T-helper 1 cell treated with Interleukin-12 subunit alpha and Interleukin-12 subunit beta and Interleukin-4 antibody, amounts not matched to agents 30 ng/mL and 1 ng/mL, for 36 hours (primary cell): ENCODE measurements at regions not wholly inside any gene's neighbourhood (a gene's known extent, or its start where the extent isn't known, plus 50 kb on each side); places are given as distances from the start of the nearest gene placed in this dataset.

Experiments
- intact Hi-C: fragments of 100-400 bp; cut with micrococcal nuclease; formaldehyde crosslinking; loops from one replicate; pipeline ENCODE4 v1.15.1; 2024

DNA sequence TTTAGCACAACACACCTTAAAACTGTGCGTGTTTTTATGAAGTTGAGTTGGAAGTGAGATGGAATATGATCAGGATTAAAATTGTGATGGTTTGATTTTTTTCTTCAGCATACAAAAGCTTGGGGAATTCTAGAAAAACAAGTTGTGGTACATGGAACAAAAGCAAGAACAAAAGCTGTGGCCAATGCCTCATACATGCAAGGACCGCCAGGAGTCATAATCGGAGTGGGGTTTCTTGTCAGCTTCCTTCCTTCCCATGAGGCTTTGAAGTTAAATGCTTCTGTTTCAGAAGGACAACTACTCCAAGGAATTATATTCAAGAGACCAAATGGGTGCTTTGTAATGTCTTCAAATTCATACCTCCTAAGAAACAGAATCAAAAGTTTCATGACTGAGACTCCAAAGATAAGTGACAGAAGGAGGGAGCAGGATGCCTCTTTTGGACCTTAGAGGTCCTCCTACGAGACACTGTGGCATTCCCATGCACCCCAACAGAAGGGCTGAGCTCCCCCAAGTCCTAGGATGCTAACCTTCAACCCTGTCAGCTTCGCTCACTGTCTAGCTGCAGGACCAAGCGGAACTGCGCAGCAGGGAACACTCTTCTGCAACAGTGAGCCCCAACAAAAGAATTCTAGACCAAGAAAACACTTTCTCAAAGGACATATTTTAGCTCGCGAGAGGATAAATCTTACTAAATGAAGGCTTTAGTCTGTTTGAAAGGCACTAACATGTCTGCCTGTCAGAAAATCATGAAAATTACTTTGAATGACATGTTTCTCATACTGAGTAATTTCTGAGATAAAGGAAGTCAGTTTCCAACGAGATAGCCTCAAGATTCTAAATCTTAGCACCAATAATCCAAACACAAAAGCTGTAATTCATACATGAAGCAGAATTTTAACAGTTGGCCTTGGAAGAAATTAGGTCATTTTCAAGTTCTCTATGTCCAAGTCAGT lies 108.5 kb upstream of the NHSL1 start:
- intact Hi-C loops, result no loop called here

DNA sequence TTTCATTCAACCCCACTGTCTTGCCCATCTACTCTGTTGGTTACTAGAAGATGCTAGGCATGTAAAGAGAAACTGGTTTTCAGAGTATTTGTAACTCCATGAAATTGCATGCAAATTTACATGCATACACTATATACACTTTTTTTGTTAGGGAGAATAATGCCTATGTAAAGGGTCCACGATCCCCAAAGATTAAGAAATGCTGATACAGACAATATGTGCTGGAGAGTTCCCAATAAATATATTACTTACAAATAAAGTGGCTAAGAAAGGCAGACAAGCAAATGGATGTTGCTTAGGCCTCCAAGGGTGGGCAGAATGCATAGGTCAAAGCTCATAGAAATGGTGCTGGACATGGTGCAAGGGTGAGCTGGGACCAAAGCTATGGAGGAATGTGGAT lies 109.6 kb upstream of the NHSL1 start:
- intact Hi-C loops, result no loop called here

DNA sequence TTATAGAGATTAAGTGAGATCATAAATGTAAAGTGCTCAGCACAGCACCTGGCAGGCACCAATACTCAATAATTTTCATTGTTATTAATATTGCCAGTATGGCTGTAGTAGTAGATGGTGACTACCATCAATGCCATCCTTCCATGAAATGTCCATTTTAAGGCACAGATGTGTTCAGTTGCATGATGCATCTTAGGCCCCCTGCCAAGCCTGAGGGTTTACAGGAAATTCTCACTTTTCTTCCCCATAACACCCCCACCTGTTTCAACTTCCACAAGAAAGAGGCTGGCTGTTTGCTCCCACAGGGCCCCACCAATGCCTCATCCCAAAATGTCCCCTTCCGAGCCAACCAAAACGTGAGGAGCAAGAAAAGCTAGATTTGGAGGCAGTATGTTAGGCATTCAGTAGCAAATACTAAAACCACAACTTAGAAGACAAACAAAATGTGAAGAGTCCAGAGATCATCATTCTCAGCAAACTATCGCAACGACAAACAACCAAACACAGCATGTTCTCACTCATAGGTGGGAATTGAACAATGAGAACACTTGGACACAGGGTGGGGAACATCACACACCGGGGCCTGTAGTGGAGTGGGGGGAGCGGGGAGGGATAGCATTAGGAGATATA lies 110.6 kb upstream of the NHSL1 start:
- intact Hi-C loops, result no loop called here

DNA sequence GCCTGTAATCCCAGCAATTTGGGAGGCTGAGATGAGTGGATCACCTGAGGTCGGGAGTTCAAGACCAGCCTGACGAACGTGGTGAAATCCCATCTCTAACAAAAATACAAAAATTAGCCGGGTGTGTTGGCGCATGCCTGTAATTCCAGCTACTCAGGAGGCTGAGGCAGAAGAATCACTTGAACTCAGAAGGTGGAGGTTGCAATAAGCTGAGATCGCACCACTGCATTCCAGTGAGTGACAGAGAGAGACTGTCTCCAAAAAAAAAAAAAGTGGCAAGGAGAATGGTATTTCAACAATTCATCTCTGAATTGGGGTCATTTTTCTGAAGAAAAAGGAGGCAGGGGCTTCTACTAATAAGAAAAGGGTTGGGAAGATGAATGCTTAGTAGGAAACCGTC lies 111.5 kb upstream of the NHSL1 start:
- intact Hi-C loops, result no loop called here

DNA sequence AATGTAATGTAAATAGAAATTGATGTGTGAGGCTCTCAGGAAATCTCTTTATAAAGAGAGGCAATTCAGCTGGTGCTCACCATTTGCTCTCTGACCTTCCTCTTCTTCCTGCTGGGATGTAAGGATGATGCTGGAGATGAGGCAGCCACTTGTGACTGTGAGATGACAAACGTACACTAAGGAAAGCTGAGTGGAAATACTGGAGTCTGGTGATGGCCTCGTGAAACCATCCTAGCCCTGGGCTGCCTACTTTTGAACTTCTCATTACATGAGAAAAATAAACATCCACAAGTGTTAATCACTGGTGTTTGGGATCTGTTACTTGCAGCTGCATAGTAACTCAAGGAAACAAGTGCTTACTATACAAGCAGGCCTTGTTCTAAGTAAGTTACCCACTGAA lies 114.9 kb upstream of the NHSL1 start:
- intact Hi-C loops, result no loop called here

DNA sequence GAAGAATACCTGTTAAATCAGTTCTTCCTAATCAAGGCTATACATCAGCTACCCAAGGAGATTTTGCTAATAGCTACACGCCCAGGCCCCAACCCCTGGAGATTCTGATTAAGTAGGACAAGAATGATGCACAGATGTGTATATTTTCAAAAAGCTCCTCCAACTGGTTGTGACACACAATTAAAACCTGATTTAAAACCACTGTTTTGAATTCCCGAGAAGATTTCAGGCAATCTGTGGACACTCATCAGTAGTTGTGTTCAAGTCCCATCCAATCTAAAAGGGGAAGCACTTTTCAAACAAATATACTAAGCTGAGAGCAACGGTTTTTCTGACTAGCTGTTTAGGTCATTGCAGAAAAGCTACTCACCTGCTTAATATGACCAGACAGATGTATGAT lies 118.9 kb upstream of the NHSL1 start:
- intact Hi-C loops, result no loop called here

DNA sequence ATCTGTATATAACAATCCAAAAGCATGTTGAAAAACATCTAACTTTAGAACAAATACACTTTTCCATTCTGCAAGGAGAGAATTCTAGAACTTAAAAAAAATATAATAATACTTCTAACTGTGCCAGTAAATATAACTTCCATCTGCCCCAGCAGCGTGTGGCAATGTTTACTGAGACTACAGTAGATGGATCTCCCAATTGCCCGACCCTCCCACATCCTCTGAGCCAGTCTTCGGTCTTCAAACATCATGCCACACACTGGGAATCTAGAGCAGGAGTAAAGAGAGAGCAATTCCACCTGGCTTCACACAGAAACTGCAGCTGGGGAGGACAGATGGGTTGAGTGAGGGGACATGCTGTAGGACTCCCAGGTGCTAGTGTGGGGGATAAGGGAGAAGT lies 121.3 kb upstream of the NHSL1 start:
- intact Hi-C loops, result no loop called here

DNA sequence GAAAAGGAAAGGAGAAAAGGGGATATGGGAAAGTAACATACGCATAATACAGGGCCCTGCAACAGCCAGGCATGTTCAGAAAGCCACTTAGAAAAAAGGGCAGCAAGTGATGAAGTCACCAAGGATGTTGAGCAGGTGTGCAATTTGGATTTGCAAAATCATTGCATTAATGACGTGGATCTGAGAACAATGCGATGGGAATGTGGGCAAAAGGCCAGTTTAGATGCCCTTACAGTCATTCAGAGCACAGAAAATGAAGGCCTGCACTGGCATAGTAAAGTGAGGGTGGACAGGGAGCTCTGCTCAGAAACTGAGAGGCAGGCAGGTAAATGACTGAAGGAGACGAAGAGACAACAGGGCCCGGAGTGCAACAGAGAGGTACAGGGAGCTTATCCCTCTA lies 123.7 kb upstream of the NHSL1 start:
- intact Hi-C loops, result no loop called here

DNA sequence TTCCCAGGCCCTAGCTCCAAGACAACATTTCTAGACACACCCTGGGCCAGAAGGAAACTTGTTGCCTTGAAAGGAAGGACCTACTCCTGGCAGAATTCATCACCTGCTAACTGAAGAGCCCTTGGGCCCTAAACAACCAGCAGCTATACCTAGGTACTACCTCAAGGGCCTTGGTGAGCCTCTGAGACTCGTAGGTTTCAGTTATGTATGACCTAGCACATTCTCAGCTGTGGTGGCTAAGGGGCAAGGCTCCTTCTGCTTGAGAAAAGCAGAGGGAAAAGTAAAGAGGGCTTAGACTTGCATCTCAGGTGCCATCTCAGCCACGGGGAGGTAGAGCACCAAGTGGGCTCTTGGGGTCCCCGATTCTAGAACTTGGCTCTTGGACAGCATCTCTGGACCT lies 132.3 kb upstream of the NHSL1 start:
- intact Hi-C loops, result no loop called here

DNA sequence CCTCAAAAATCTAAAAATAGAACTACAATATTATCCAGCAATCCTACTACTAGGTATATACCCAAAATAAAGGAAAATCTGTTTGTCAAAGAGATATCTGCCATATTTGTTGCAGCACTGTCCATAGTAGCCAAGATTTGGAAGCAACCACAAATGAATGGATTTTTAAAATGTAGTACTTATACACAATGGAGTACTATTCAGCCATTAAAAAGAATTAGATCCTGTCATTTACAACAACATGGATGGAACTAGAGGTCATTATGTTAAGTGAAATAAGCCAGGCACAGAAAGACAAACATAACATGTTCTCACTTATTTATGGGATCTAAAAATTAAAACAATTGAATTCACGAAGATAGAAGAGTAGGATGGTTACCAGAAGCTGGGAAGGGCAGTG lies 135.7 kb upstream of the CCDC28A start:
- intact Hi-C loops, result no loop called here

DNA sequence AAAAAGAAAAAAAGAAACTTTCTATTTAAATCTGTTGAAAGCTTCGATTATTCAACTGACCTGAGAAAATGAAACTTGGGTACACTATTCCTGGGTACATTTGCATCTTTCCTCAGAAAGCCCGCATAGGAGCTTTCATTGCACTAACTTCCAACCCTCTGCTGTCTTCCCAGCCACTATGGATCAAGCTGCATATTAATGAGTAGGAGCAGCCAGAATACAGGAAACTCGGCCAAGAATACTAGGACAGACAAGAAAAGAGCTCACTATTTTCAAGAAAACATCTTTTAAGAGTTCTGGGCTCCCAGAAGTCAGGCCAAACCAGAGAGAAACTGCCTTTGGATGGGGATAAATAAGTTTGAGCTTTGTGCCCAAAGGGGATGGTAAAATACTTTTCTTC lies 135.0 kb upstream of the CCDC28A start:
- intact Hi-C loops, result no loop called here

DNA sequence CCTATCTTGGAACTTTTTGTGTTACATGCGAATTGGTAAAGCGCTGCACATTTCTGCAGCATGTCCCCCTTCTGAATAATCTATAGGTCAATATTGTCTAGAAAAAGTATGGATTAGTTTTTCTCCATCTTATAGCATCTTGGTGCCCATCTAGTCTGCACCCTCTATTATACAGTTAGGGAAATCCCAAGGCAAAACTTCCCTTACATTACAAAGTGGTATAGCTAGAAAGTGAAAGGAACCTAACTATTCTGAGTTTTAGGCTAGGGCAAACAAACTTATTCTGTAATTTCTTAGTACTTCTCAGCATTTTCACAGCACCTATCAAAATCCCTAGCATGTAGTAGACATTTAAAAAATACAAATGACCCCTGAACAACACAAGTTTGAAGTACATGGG lies 133.5 kb upstream of the CCDC28A start:
- intact Hi-C loops, result no loop called here

DNA sequence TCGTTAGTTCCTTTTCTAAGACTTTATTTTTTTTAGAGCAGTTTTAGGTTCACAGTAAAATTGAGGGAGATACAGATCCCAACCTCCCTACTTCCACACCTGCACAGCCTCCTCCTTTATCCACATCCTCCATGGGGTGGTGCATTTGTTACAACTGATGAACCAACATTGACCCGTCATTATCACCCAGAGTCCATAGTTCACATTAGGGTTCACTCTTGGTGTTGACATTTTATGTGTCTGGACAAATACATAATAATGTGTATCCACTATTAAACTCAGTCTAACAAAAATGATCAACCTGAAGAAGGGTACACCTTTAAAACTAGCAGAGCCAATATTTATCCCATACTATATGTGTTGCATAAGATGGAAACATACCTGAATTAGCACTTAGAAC lies 130.4 kb upstream of the CCDC28A start:
- intact Hi-C loops, result no loop called here

DNA sequence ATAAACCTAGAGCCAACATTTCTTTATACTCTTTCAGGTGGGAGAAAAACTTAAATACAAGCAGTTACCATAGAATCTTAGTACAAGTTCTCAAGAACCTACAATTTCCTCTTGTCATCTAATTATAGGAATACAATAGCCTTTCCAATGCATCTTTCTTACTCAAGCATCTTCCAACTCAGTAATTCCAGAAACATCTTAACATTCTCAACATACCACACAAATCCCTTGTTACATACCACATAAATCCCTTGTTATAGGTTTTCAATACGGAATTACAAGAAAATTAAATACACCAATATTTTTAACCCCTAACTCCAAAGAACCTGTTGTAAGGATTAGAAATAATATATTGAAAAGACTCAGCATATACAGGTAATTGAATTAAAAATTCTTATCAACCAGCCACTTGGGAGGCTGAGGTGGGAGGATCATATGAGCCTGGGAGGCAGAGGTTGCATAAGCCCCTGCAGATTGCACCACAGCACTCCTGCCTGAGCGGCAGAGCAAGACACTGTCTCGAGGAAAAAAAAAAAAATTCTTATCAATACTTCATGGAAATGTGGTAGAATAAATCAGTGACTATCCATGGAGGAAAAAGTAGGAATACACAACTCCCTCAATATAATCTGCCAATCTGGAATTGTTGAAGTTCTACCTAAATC lies 127.5 kb upstream of the CCDC28A start:
- intact Hi-C loops, result no loop called here

DNA sequence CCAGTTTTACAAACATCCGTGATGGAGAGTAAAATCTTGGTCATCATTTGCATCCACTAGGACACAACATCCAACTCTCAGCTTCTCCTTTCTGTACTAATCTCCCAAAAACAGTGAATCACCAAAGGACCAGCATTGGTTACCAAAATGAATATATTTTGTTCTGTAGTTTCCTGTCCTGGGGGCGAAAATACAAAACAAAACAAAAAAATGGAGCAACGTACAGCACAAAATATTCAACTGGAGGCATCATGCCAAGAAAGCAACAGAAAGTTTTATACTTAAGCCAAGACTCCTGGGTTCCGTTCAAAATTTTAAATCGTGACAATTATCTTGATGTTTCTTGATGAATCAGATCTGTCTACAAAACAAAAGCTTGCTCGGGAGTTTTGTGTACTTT lies 126.6 kb upstream of the CCDC28A start:
- intact Hi-C loops, result no loop called here

DNA sequence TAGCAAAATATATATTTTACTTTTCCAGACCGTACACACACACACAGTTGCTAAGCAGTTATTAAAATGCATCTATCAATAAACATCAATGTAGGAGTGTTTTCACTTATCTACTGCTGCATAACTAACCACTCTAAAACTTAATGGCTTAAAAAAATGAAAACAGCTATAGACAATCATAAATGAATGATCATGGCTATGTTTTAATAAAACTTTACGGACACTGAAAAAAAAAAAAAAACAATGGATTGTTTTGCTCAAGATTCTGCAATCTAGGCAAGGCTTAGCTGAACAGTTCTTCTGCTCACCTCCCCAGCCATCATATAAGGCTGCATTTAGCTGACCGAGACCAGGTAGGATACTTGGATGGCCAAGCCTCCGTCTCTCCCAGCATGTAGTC lies 125.4 kb upstream of the CCDC28A start:
- intact Hi-C loops, result no loop called here

DNA sequence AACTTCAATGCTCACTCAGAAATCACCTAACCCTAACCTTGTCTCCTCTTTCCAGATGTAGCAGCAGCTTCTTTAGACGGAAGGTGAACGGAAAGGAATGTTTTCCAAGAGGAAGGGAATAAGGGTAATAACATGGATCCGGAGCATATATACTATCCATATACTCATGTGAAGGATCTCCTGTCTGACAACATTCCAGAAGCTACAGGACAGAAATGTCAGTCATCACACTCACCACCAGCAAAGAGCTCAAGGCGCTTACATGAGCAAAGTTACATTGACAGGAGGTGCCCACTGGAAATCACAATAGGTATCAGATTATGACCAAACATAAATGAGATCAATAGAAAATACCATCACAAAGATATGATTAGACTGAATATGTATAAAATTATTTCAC lies 122.1 kb upstream of the CCDC28A start:
- intact Hi-C loops, result loop anchor here (5.0 kb wide), 1 partner anchor 59 kb away; no protein-coding TSS in a partner anchor

DNA sequence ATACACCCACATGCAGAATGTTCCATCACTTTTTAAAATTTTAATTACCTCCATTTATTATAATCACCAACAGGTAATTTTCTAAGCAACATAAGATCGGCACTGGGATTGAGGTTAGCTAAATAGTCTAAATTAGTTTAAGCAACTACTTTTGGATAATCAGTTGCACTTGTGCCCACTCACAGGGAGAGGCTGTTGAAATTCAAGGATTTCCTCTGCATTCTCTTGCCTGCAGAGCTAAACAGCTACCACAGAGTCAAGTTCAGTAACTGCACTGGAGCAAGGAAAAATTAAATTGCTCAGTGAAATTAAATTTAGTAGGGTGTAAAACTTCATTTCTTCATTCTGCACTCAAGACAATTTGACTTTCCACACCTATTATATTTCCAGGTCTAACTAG lies 120.7 kb upstream of the CCDC28A start:
- intact Hi-C loops, result loop anchor here (5.0 kb wide), 1 partner anchor 61 kb away; no protein-coding TSS in a partner anchor

DNA sequence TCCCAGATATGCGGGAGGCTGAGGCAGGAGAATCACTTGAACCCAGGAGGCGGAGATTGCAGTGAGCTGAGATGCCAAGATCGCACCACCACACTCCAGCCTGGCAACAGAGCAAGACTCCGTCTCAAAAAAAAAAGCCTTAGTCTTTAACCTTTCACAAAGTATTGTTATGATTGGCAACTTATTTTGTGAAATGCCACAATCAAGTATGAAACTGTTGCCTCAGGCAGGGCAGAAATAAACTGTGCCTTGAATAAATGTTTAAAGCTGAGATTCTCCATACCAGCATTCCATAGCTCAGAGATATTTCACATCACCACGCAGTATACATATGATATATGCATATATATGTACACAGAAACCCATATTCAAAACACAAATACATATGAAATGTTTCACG lies 120.1 kb upstream of the CCDC28A start:
- intact Hi-C loops, result loop anchor here (5.0 kb wide), 1 partner anchor 61 kb away; no protein-coding TSS in a partner anchor

DNA sequence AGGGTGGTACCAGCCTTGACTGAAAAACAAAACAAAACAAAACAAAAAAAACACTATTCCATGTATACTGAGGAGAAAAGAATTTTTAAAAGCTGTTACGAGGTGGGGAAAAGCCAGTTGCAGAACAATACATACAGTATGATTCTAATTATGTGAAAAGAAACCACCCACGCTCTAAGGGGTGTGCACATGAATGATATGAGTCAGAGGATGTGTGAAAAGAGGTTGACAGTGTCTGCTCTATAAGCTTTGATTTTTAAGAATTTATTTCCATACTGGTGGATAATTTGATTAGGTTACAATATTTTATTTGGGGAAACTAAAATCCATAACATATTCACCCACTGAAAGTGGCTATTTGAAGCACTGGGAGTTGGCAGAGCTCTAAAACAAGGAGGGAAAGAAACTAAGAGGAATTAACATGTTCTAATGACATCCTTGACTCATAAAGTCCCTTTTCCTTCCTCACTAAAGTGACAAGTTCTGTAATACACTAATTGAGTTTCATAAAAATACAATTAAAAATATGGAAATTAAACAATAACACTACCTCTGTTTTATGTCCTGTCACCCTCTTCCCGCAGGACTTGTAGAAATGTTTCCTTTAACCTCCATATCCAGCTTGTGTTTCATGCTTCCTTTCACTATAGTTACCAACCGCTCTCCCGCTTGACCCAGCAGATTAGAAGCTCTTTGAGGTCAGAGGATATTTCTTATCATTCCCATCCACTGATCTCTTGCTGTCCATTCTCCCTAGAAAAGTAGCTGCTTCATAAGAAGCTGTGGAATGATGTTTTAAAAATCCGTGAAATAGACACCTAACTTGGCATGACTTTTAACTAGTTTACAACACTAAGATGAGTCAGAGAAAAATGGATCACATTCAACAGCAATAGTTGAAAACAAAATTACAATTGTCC lies 118.6 kb upstream of the CCDC28A start:
- intact Hi-C loops, result loop anchor here (5.0 kb wide), 1 partner anchor 63 kb away; no protein-coding TSS in a partner anchor

DNA sequence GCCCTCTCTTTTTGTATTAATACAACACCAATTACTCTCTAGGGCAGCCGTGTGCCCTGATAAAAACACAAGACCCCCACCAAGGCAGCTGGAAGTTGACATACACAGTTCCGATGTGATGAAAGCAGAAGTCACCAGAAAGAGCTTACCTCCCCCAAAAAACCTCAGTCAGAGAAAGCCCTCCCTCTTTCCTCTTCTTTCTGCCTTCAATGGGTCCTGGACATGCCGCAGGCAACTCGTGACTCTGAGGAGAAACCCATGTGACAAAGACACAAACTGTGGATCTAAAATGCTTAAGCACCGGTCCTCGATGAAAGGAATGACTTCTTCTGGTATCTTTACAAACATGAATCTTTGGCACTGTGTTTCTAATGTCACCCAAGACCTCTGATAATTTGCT lies 117.7 kb upstream of the CCDC28A start:
- intact Hi-C loops, result no loop called here
